ENCODE measurements at regions not wholly inside any gene's neighbourhood (a gene's known extent, or its start where the extent isn't known, plus 50 kb on each side); places are given as distances from the start of the nearest gene placed in this dataset.

- no peak for DNase-seq
Measured at GRCh38 chr3:124201786-124202185, 209.9 kb upstream of the ROPN1 start.

GRCh38 chr3:124202754-124203153, 210.8 kb upstream of the ROPN1 start:
- no peak for DNase-seq

- no peak for DNase-seq
Measured at GRCh38 chr3:124203292-124203691, 211.4 kb upstream of the ROPN1 start.

- no peak for DNase-seq
Measured at GRCh38 chr3:124206225-124207055, 214.5 kb upstream of the ROPN1 start.

GRCh38 chr3:124207077-124207476, 215.2 kb upstream of the ROPN1 start:
- DNase-seq = no peak

- DNase-seq = no peak
Measured at GRCh38 chr3:124207873-124208485, 216.1 kb upstream of the ROPN1 start.

GRCh38 chr3:124209426-124209825, 217.5 kb upstream of the ROPN1 start:
- no peak for DNase-seq

- DNase-seq = no peak
Measured at GRCh38 chr3:124210899-124211298, 219.0 kb upstream of the ROPN1 start.

DNA sequence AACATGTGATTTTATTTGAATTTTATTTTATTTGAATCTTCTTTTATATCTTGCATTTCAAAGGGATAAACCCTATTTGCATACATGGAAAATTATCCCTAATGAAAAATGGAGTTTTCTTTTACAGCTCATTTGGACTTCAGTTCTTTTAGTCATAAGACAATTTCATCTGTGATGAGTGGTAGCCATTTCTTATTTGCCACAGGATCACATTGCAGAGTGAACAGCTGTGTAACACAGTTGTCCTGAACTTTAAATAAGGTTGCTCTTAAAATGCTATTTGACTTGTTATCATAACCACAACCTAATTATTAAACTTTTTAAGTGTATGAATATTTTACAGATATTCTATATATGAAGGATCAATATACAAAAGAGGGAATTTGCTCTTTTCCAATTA, 221.7 kb upstream of the ROPN1 start:
- no peak for DNase-seq

- no peak for DNase-seq
Measured at GRCh38 chr3:124217542-124217941, 225.6 kb upstream of the ROPN1 start.

- DNase-seq = no peak
Measured at GRCh38 chr3:124221422-124221821, 229.5 kb upstream of the ROPN1 start.

DNA sequence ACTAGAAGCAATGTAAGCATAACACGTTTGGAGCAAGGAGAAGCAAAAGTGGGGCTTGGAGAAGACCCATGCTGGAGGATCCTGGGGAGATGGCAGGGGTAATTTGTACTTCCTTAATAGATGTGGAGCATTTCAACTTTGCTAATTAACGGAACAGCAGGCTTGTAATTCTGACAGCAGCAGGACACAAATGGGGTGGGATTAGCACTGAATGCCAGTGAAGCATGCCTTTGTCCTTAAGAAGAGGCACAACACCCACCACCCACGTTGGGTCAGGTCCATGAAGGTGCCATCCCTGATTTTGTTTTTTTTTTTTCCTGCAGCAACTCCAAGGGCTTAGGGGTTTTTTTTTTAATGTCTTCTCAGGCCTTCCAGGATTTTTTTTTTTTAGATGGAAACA, 231.9 kb upstream of the ROPN1 start:
- DNase-seq = no peak

DNA sequence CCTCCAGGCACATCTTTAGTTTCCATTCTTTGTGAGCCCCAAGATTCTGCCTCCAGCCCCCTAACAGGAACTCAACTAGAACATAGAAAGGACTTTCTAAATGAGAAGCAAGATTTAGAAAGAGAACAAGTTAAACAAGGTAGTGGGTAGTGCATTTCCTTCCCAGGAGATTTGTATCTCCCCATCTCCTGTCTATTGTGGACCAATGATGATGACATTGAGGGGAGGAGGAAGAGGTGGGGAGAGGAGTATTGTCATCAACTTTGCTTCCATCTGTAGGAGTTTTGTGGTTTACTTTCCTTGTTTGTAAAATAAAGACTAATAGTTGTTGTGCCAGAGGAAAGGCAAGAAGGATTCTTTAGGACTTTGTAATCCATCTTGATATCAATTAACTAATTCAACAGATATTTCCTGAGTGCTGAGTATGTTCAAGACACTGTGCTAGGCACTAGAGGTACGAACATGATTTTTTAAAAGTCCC, 235.3 kb upstream of the ROPN1 start:
- no peak for DNase-seq

- no peak for DNase-seq
Measured at GRCh38 chr3:124229420-124229819, 237.5 kb upstream of the ROPN1 start.

GRCh38 chr3:124229836-124230235, 237.9 kb upstream of the ROPN1 start:
- DNase-seq = no peak

- DNase-seq = no peak
Measured at GRCh38 chr3:124230432-124230831, 238.5 kb upstream of the ROPN1 start.

GRCh38 chr3:124230998-124231397, 239.1 kb upstream of the ROPN1 start:
- no peak for DNase-seq

GRCh38 chr3:124234852-124235252, 242.9 kb upstream of the ROPN1 start:
- DNase-seq = no peak

DNA sequence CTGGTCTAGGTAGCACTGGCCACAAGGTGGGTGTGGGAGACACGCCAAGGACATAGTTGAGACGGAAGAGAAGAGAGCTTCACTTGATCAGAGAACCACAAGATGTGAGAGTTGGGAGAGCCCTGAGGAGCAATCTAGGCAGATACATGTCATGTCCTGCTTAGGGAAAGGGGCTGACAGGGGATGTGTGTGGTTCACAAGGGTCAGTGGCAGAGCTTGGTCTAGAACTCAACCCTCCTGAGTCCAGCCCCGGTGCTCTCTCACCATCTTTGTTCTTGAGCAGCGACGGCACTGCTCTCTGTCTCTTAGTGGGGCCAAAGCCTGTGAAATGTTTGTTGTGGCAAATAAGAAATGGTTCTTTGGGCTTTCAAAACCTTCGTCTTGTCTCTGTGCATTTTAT, 243.5 kb upstream of the ROPN1 start:
- no peak for DNase-seq

DNA sequence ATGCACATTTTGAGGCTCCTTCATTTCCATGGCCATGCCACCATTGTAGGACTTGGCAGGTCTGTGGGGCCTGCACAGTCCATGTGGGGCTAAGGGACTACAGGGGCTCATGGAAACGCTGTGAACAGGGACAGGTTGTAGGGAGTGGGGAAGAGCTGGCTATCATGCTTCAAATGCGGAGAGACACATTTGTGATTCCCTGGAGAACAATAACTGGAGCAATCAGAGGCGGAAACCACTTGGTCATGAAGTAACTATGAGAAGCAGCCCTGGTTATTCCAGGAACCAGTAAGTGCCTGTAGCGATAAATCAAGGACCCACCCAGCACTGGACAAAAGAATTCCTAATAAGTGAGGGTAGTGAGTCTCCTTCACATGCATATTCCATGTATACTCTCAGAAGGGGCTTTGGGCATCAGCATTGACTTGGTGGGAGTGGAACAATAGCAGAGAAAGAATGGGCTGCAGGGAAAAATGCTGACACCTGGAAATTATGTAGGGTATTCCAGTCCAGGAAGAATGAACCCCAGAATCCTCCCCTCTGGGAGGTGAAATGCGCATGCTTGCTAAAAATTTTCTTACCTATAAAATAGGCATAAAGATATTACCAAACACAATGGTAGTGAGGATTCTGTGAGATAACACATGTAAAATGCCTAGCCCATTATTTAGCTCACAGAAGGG, 251.4 kb upstream of the ROPN1 start:
- DNase-seq = no peak

DNA sequence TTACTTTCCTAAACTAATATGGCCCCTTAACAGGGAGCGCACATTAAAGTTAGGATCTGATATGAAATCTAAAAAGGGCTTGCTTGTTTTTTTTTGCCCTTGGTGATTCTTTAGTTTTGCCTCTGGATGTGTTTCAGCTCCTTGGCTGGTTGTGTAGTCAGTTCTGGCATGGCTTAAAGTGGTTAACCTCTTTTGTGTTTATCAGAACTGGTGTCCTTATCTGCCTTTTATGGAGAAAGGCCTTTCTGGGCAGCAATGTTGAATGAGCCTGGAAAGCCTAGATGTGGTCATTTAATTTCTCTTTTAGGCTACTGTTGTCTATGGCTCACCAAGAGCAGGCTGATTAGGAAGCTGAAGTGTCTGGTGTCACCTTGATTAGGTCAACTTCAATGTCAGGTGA, 254.5 kb upstream of the ROPN1 start:
- DNase-seq = no peak

DNA sequence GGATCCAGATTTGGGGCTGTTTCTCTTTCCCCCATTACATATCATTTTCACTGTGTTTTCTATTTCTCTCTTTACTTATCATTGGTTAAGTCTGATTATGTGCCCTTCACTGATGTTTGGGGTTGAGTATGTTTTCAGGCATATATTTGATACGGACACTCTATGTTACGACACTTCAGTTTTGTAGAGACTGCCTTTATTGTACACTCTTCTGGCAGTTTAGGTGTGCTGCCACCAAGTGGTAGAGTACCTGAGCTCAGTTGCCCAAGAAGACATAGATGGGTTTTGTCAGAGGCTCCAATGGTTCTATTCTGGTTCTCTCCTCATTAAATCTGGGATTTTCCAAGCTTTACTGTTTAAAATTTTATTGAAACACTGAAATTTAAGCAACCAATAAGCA, 255.0 kb upstream of the ROPN1 start:
- DNase-seq = no peak

DNA sequence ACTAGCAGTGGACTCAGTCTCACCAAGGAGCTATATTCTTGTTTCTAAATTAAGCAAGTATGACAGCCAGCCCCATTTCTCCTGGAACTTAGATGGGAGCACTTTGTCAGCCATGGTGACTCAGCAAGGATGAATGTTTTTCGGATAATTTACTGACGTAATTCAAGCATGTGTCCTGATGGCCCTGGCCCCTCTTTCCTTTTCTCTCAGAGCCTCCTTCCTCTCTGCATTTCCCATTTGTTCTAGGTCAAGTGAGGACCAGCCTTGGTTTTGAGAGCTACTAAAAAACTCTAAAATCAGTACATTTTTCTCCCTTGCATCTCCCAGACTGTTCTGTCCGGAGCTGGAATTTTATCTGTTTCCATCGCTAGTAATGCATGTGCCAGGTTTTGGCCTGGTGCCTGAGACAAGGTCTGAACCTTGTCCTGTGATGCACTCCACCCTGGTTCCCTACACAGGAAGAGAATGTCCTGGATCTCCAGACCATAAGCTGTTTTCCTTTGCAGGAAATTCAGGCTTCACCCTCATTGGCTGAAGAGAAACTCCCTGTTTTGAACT, 256.6 kb upstream of the ROPN1 start:
- no peak for DNase-seq

- DNase-seq = no peak
Measured at GRCh38 chr3:124249038-124249437, 257.1 kb upstream of the ROPN1 start.

Data from CD4-positive, alpha-beta T cell treated with Interleukin-17A for 4 hours (primary cell).